ENCODE measurements at regions not wholly inside any gene's neighbourhood (a gene's known extent, or its start where the extent isn't known, plus 50 kb on each side); places are given as distances from the start of the nearest gene placed in this dataset.

DNA sequence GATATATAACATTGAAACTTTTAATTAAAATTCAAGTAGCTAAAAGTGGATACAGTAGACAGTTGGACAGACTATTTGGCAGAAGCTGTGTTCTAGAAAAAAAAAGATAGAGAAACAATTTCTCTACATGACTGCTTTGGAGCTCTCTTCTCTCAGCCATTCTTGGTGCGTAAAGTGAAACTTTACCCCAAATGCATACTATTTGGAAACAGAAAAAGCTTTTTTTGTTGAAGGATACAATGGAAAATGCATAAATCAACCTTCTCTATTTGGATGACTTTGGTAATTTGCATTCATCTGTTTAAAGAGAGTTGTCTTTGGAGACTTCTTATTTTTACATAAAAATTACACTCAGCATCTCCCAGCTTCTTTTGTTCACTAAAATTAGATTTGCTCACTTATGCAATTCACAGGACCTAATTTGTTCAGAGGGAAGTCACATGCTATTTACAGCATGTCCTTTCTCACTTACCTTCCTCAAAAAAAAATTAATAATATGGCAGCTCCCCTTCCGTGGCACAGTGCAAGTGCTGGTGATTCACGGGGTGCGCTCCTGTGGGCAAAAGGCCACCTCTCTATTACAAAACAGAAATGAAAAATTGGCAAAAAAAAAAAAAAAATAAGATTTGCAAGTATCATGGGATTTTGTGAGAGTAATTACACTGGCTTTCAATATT, 498.9 kb downstream of the RERGL start:
- DNase-seq (ENCODE audit: extremely low spot score) = no peak
- H3K4me1 ChIP-seq = no peaks in the 10 kb centered on the region
- H3K4me3 ChIP-seq = no peak overlapping the region
- H3K27me3 ChIP-seq = no peaks in the 10 kb centered on the region
- H3K9me3 ChIP-seq = no peaks in the 10 kb centered on the region
- intact Hi-C loops (cut with DNase I) = no loop called here
- H3K27ac ChIP-seq (replicated peaks in 1 of 4) = no peak overlapping the region
- TF ChIP-seq POLR2A (IDR thresholded peaks at IDR 0.05; ENCODE audit: low read depth) (no peak), POLR2AphosphoS5 (IDR thresholded peaks at IDR 0.05) (no peak), EP300 (IDR thresholded peaks at IDR 0.05) (no peak)
- TF ChIP-seq, protein P1, sequence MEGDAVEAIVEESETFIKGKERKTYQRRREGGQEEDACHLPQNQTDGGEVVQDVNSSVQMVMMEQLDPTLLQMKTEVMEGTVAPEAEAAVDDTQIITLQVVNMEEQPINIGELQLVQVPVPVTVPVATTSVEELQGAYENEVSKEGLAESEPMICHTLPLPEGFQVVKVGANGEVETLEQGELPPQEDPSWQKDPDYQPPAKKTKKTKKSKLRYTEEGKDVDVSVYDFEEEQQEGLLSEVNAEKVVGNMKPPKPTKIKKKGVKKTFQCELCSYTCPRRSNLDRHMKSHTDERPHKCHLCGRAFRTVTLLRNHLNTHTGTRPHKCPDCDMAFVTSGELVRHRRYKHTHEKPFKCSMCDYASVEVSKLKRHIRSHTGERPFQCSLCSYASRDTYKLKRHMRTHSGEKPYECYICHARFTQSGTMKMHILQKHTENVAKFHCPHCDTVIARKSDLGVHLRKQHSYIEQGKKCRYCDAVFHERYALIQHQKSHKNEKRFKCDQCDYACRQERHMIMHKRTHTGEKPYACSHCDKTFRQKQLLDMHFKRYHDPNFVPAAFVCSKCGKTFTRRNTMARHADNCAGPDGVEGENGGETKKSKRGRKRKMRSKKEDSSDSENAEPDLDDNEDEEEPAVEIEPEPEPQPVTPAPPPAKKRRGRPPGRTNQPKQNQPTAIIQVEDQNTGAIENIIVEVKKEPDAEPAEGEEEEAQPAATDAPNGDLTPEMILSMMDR (IDR thresholded peaks at IDR 0.05) = no peak
- H3K36me3 ChIP-seq = no peaks in the 10 kb centered on the region
- WGBS = 89% methylated on average over 4 of the region's 4 CpGs

DNA sequence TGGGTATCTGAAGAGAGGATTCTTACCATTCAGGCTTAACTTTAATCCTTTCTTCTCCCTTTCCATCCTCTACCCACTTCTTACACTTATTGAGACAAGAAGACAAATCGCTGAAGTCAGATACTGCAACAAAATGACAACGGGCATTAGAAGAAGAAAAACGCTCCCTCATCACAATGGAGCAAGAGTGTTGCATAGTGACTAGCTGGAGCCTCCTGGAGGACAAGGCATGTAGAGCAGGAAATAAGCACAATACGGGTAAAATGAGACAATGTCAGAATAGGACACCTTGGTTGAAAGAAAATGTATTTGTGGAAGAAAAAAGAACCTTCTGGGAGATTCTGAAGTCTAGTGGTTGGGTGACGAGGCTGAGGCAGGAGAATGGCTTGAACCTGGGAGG, 501.0 kb downstream of the RERGL start:
- Histone ChIP-seq H3K27me3 (no peaks in the 10 kb centered on the region), H3K4me3 (no peak overlapping the region), H3K4me1 (no peaks in the 10 kb centered on the region), H3K9me3 (no peaks in the 10 kb centered on the region), H3K36me3 (no peaks in the 10 kb centered on the region), H3K27ac (replicated peaks in 1 of 4) (no peak overlapping the region)
- intact Hi-C loops (cut with DNase I) = no loop called here
- WGBS = 54% methylated on average over 5 of the region's 5 CpGs
- TF ChIP-seq EP300 (IDR thresholded peaks at IDR 0.05) = no peak
- no peak for TF ChIP-seq POLR2A (IDR thresholded peaks at IDR 0.05; ENCODE audit: low read depth)
- TF ChIP-seq POLR2AphosphoS5 (IDR thresholded peaks at IDR 0.05) = no peak
- TF ChIP-seq, protein P1 (IDR thresholded peaks at IDR 0.05) = peak in 2 of 3 experiments; percentile 20 to 31
- no peak for DNase-seq (ENCODE audit: extremely low spot score)

DNA sequence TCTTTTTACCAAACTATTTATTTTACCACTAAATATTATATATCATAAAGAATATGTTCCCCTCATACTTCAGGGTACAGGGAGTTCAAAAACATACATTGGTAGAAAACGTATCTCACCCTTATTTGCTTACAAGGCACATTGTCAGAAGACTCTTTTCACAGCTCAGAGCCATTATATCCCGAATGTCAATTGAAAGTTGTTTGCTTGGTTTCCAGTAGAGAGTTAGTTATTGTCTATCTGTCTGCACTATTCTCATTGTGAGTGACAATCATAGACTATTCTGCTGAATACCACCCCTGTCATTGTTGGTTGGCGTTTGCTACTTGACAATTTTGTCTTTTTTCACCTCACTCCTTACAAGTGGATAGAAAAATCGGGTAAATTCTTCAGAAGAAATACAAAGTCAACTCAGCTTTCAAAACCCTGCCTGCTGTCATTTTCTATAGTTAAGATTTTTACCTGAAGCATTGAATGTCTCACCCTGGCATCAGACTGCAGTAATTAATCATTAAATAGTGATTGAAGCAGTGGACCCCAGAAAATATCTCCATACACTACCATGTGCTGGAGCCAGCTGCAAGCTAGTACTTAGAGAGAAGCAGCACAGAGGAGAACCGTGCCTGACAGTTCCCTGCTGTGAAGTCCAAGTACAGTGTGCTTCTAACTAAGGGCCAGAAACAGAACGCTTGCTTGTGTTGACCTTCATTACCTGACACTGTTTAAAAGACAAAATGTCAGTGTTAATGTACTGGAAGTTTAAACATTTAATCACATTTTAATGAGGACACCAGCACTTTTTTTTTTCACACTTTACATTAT, 510.6 kb downstream of the RERGL start:
- DNase-seq (ENCODE audit: extremely low spot score) = no peak
- intact Hi-C loops (cut with DNase I) = no loop called here
- Histone ChIP-seq H3K27me3 (no peaks in the 10 kb centered on the region), H3K4me1 (no peaks in the 10 kb centered on the region), H3K36me3 (no peaks in the 10 kb centered on the region), H3K9me3 (no peaks in the 10 kb centered on the region), H3K4me3 (no peak overlapping the region), H3K27ac (replicated peaks in 1 of 4) (no peak overlapping the region)
- WGBS = 49% methylated on average over 6 of the region's 6 CpGs
- TF ChIP-seq POLR2AphosphoS5 (IDR thresholded peaks at IDR 0.05) (no peak), POLR2A (IDR thresholded peaks at IDR 0.05; ENCODE audit: low read depth) (no peak), EP300 (IDR thresholded peaks at IDR 0.05) (no peak)
- TF ChIP-seq, protein P1 (IDR thresholded peaks at IDR 0.05) = no peak

DNA sequence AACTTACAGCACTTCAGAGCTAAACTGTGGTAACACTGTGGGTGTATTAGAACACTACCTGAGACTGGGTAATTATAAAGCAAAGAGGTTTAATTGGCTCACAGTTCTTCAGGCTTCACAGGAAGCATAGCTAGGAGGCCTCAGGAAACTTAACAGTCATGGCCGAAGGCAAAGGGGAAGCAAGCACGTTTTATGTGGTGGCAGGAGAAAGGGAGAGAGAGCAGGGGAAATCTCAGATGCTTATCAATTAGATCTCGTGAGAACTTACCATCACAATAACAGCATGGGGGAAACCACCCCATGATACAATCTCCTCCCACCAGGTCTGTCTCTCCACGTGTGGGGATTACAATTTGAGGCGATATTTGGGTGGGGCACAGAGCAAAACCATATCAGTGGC, 512.6 kb downstream of the RERGL start:
- TF ChIP-seq EP300 (IDR thresholded peaks at IDR 0.05) = no peak
- TF ChIP-seq, protein P1 (IDR thresholded peaks at IDR 0.05) = no peak
- intact Hi-C loops (cut with DNase I) = no loop called here
- no peaks in the 10 kb centered on the region for H3K36me3 ChIP-seq
- H3K9me3 ChIP-seq = no peaks in the 10 kb centered on the region
- no peak for DNase-seq (ENCODE audit: extremely low spot score)
- no peaks in the 10 kb centered on the region for H3K4me1 ChIP-seq
- H3K4me3 ChIP-seq = no peak overlapping the region
- no peak overlapping the region for H3K27ac ChIP-seq (replicated peaks in 1 of 4)
- 50% methylated on average over 5 of the region's 5 CpGs for WGBS
- no peaks in the 10 kb centered on the region for H3K27me3 ChIP-seq
